ENCODE measurements at regions not wholly inside any gene's neighbourhood (a gene's known extent, or its start where the extent isn't known, plus 50 kb on each side); places are given as distances from the start of the nearest gene placed in this dataset.

GRCh38 chr13:90623318-90624011 is 724.0 kb upstream of the MIR17HG start:
- H3K4me1 ChIP-seq (ENCODE audit: insufficient read depth, low read length) = no peaks in the 10 kb centered on the region
- TF ChIP-seq CTCF (IDR thresholded peaks at IDR 0.05; ENCODE audit: extremely low read depth, low read depth, low read length) = no peak
- no peak overlapping the region for H2AFZ ChIP-seq (ENCODE audit: low read length)
- no peaks in the 10 kb centered on the region for H3K36me3 ChIP-seq (ENCODE audit: insufficient read depth, low read length)
- no peak for DNase-seq (ENCODE audit: insufficient read length, low spot score, missing footprints)
- H4K20me1 ChIP-seq (ENCODE audit: insufficient read depth, low read length) = no peaks in the 10 kb centered on the region
- H3K4me3 ChIP-seq (ENCODE audit: insufficient read depth, low read length) = no peak overlapping the region
- no peaks in the 10 kb centered on the region for H3K9me3 ChIP-seq (ENCODE audit: low read depth, low read length)
- no peaks in the 10 kb centered on the region for H3K27me3 ChIP-seq (ENCODE audit: insufficient read depth, low read length)
- no peak overlapping the region for H3K27ac ChIP-seq (ENCODE audit: low read depth, low read length)
- H3K79me2 ChIP-seq (ENCODE audit: insufficient read depth, low read length) = no peaks in the 10 kb centered on the region
- H3K4me2 ChIP-seq (ENCODE audit: insufficient read depth, low read length) = no peak overlapping the region

- TF ChIP-seq CTCF (IDR thresholded peaks at IDR 0.05; ENCODE audit: extremely low read depth, low read depth, low read length) = no peak
- no peaks in the 10 kb centered on the region for H3K36me3 ChIP-seq (ENCODE audit: insufficient read depth, low read length)
- no peak overlapping the region for H2AFZ ChIP-seq (ENCODE audit: low read length)
- no peaks in the 10 kb centered on the region for H3K27me3 ChIP-seq (ENCODE audit: insufficient read depth, low read length)
- H3K79me2 ChIP-seq (ENCODE audit: insufficient read depth, low read length) = no peaks in the 10 kb centered on the region
- no peak overlapping the region for H3K4me2 ChIP-seq (ENCODE audit: insufficient read depth, low read length)
- peaks cover 2% of the 10 kb centered on the region for H3K9me3 ChIP-seq (ENCODE audit: low read depth, low read length)
- H3K4me1 ChIP-seq (ENCODE audit: insufficient read depth, low read length) = no peaks in the 10 kb centered on the region
- DNase-seq (ENCODE audit: insufficient read length, low spot score, missing footprints) = no peak
- H3K27ac ChIP-seq (ENCODE audit: low read depth, low read length) = no peak overlapping the region
- H3K4me3 ChIP-seq (ENCODE audit: insufficient read depth, low read length) = no peak overlapping the region
- no peaks in the 10 kb centered on the region for H4K20me1 ChIP-seq (ENCODE audit: insufficient read depth, low read length)
Measured at GRCh38 chr13:90627813-90628212, 719.7 kb upstream of the MIR17HG start.

GRCh38 chr13:90628471-90628870 is 719.0 kb upstream of the MIR17HG start:
- Histone ChIP-seq H3K9me3 (ENCODE audit: low read depth, low read length) (peaks cover 2% of the 10 kb centered on the region), H3K4me1 (ENCODE audit: insufficient read depth, low read length) (no peaks in the 10 kb centered on the region), H3K4me2 (ENCODE audit: insufficient read depth, low read length) (no peak overlapping the region), H3K36me3 (ENCODE audit: insufficient read depth, low read length) (no peaks in the 10 kb centered on the region), H3K79me2 (ENCODE audit: insufficient read depth, low read length) (no peaks in the 10 kb centered on the region), H2AFZ (ENCODE audit: low read length) (no peak overlapping the region), H4K20me1 (ENCODE audit: insufficient read depth, low read length) (no peaks in the 10 kb centered on the region), H3K27ac (ENCODE audit: low read depth, low read length) (no peak overlapping the region), H3K4me3 (ENCODE audit: insufficient read depth, low read length) (no peak overlapping the region), H3K27me3 (ENCODE audit: insufficient read depth, low read length) (no peaks in the 10 kb centered on the region)
- no peak for TF ChIP-seq CTCF (IDR thresholded peaks at IDR 0.05; ENCODE audit: extremely low read depth, low read depth, low read length)
- DNase-seq (ENCODE audit: insufficient read length, low spot score, missing footprints) = no peak

GRCh38 chr13:90630716-90631115 is 716.8 kb upstream of the MIR17HG start:
- H3K4me2 ChIP-seq (ENCODE audit: insufficient read depth, low read length) = no peak overlapping the region
- no peaks in the 10 kb centered on the region for H4K20me1 ChIP-seq (ENCODE audit: insufficient read depth, low read length)
- H3K4me3 ChIP-seq (ENCODE audit: insufficient read depth, low read length) = no peak overlapping the region
- no peaks in the 10 kb centered on the region for H3K79me2 ChIP-seq (ENCODE audit: insufficient read depth, low read length)
- no peak overlapping the region for H3K27ac ChIP-seq (ENCODE audit: low read depth, low read length)
- no peaks in the 10 kb centered on the region for H3K4me1 ChIP-seq (ENCODE audit: insufficient read depth, low read length)
- no peaks in the 10 kb centered on the region for H3K36me3 ChIP-seq (ENCODE audit: insufficient read depth, low read length)
- H3K9me3 ChIP-seq (ENCODE audit: low read depth, low read length) = peaks cover 2% of the 10 kb centered on the region
- H3K27me3 ChIP-seq (ENCODE audit: insufficient read depth, low read length) = no peaks in the 10 kb centered on the region
- no peak for TF ChIP-seq CTCF (IDR thresholded peaks at IDR 0.05; ENCODE audit: extremely low read depth, low read depth, low read length)
- no peak for DNase-seq (ENCODE audit: insufficient read length, low spot score, missing footprints)
- no peak overlapping the region for H2AFZ ChIP-seq (ENCODE audit: low read length)

Data from osteoblast (primary cell).